Hepatocyte (in vitro differentiated cells): ENCODE measurements at regions not wholly inside any gene's neighbourhood (a gene's known extent, or its start where the extent isn't known, plus 50 kb on each side); places are given as distances from the start of the nearest gene placed in this dataset.

Experiments used
- DNase-seq: peaks from one replicate; pipeline ENCODE4 v3.0.0-alpha.2; 2016; ENCODE audit warnings: low spot score
- H2AFZ ChIP-seq: fragments of 200-600 bp; sonication (generic); 2 replicates; pipeline ENCODE4 v1.6.0; 2016; ENCODE audit warnings: antibody characterized with exemption, mild to moderate bottlenecking
- H3K27ac ChIP-seq: fragments of 200-600 bp; sonication (generic); 2 replicates; pipeline ENCODE4 v1.5.1; 2016; ENCODE audit warnings: mild to moderate bottlenecking
- H3K27me3 ChIP-seq: fragments of 200-600 bp; sonication (generic); 2 replicates; pipeline ENCODE4 v1.6.1; 2016
- H3K36me3 ChIP-seq: fragments of 200-600 bp; sonication (generic); replicated peaks from 2 replicates; pipeline ENCODE4 v1.5.1; 2016; ENCODE audit warnings: low read depth; ENCODE audit not compliant: insufficient read depth
- H3K4me1 ChIP-seq: fragments of 200-600 bp; sonication (generic); 2 replicates; pipeline ENCODE4 v1.5.1; 2016; ENCODE audit warnings: mild to moderate bottlenecking, moderate library complexity; ENCODE audit not compliant: insufficient read depth
- H3K4me2 ChIP-seq: fragments of 200-600 bp; sonication (generic); 2 replicates; pipeline ENCODE4 v1.6.0; 2016
- H3K4me3 ChIP-seq: fragments of 200-600 bp; sonication (generic); 2 replicates; pipeline ENCODE4 v1.5.1; 2016; ENCODE audit warnings: mild to moderate bottlenecking
- H3K79me2 ChIP-seq: fragments of 200-600 bp; sonication (generic); 2 replicates; pipeline ENCODE4 v1.6.0; 2017; ENCODE audit warnings: mild to moderate bottlenecking
- H3K9me2 ChIP-seq: fragments of 200-600 bp; sonication (generic); replicated peaks from 2 replicates; pipeline ENCODE4 v1.6.0; 2017; ENCODE audit warnings: mild to moderate bottlenecking; ENCODE audit not compliant: insufficient read depth
- H3K9me3 ChIP-seq: fragments of 200-600 bp; sonication (generic); 2 replicates; pipeline ENCODE4 v1.5.1; 2016; ENCODE audit warnings: low read depth, mild to moderate bottlenecking
- H4K20me1 ChIP-seq: fragments of 200-600 bp; sonication (generic); 2 replicates; pipeline ENCODE4 v1.6.0; 2016; ENCODE audit warnings: mild to moderate bottlenecking; ENCODE audit not compliant: insufficient read depth, poor library complexity, severe bottlenecking
- EZH2 ChIP-seq: fragments of 200-600 bp; sonication (generic); IDR thresholded peaks from 2 replicates; pipeline ENCODE4 v1.6.1; 2016; ENCODE audit warnings: antibody characterized with exemption, mild to moderate bottlenecking, borderline replicate concordance
- EZH2phosphoT487 ChIP-seq: fragments of 200-600 bp; sonication (generic); IDR thresholded peaks from one replicate; pipeline ENCODE4 v1.6.1; 2018; ENCODE audit warnings: antibody characterized with exemption, mild to moderate bottlenecking, low read depth, moderate library complexity; ENCODE audit not compliant: unreplicated experiment, severe bottlenecking
- WGBS: methylation state at CpG from one replicate; pipeline ENCODE4 v1.1.6; 2016; ENCODE audit warnings: low lambda C conversion rate; ENCODE audit errors: missing lambda C conversion rate; 5-methylcytosine and 5-hydroxymethylcytosine counted together
- TF ChIP-seq, protein P1 (sequence below): fragments of 200-600 bp; sonication (generic); IDR thresholded peaks from 2 replicates; pipeline ENCODE4 v1.5.1; 2016; ENCODE audit warnings: antibody characterized with exemption, mild to moderate bottlenecking; ENCODE audit not compliant: poor library complexity

GRCh38 chr21:17444828-17445227 is 68.0 kb upstream of the CXADR start:
- Histone ChIP-seq H3K27ac (no peak overlapping the region), H3K79me2 (no peaks in the 10 kb centered on the region), H3K4me3 (no peak overlapping the region), H3K9me2 (no peaks in the 10 kb centered on the region), H4K20me1 (no peaks in the 10 kb centered on the region), H2AFZ (no peak overlapping the region), H3K9me3 (no peaks in the 10 kb centered on the region), H3K4me2 (no peak overlapping the region), H3K4me1 (peaks cover 9% of the 10 kb centered on the region), H3K27me3 (no peaks in the 10 kb centered on the region), H3K36me3 (no peaks in the 10 kb centered on the region)
- 96% methylated on average over 5 of the region's 5 CpGs for WGBS
- no peak for TF ChIP-seq EZH2
- TF ChIP-seq, protein P1, sequence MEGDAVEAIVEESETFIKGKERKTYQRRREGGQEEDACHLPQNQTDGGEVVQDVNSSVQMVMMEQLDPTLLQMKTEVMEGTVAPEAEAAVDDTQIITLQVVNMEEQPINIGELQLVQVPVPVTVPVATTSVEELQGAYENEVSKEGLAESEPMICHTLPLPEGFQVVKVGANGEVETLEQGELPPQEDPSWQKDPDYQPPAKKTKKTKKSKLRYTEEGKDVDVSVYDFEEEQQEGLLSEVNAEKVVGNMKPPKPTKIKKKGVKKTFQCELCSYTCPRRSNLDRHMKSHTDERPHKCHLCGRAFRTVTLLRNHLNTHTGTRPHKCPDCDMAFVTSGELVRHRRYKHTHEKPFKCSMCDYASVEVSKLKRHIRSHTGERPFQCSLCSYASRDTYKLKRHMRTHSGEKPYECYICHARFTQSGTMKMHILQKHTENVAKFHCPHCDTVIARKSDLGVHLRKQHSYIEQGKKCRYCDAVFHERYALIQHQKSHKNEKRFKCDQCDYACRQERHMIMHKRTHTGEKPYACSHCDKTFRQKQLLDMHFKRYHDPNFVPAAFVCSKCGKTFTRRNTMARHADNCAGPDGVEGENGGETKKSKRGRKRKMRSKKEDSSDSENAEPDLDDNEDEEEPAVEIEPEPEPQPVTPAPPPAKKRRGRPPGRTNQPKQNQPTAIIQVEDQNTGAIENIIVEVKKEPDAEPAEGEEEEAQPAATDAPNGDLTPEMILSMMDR = no peak
- no peak for TF ChIP-seq EZH2phosphoT487
- no peak for DNase-seq

DNA sequence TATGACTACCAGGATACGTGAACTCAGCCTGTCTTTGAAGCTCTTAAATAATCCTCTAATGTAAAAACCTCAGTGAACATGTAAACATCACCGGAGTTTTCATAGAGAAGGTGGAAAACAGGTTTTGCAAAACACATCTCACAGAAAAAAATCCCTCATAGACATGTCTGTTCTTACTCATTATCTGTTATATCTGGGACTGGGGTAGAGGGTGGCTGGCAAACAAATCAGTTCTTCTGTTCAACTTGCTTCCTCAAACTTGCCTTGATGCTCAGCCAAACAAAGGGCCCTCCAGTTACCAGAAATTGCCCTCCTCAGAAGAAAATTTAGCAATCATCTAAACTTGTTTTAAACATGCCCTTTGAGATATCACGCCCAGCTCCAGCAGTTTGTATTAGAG is 66.1 kb upstream of the CXADR start:
- Histone ChIP-seq H2AFZ (no peak overlapping the region), H3K4me3 (no peak overlapping the region), H3K9me2 (no peaks in the 10 kb centered on the region), H3K27me3 (no peaks in the 10 kb centered on the region), H3K27ac (no peak overlapping the region), H3K79me2 (no peaks in the 10 kb centered on the region), H3K4me1 (no peaks in the 10 kb centered on the region), H3K36me3 (no peaks in the 10 kb centered on the region), H3K9me3 (no peaks in the 10 kb centered on the region), H4K20me1 (no peaks in the 10 kb centered on the region), H3K4me2 (no peak overlapping the region)
- TF ChIP-seq, protein P1 = no peak
- TF ChIP-seq EZH2 (no peak), EZH2phosphoT487 (no peak)
- DNase-seq = no peak
- WGBS = 59% methylated on average over 3 of the region's 3 CpGs

DNA sequence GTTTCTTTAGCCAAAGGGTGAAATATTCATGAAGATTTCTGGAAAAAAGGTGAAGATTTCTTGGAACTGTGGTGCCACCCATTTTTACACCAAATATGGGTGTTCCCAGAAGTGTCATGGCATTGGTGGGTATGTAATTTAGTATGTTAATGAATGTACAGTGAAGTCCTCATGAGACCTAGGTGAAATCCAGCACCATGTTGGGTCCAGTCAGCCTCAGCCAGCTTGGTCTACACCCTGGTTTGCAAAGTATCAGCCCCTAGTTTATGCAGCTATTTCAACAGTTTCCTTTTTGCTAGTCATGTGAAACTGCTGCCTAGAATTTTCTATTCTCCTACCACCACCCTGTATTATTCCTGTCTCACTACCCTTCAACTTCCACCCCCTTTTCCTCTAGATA is 63.1 kb upstream of the CXADR start:
- H3K9me3 ChIP-seq = no peaks in the 10 kb centered on the region
- H3K4me3 ChIP-seq = no peak overlapping the region
- H2AFZ ChIP-seq = no peak overlapping the region
- no peaks in the 10 kb centered on the region for H3K36me3 ChIP-seq
- no peaks in the 10 kb centered on the region for H3K27me3 ChIP-seq
- H3K9me2 ChIP-seq = no peaks in the 10 kb centered on the region
- no peak overlapping the region for H3K27ac ChIP-seq
- no peak for DNase-seq
- no peaks in the 10 kb centered on the region for H3K79me2 ChIP-seq
- no peaks in the 10 kb centered on the region for H4K20me1 ChIP-seq
- no peaks in the 10 kb centered on the region for H3K4me1 ChIP-seq
- H3K4me2 ChIP-seq = no peak overlapping the region
- no peak for TF ChIP-seq EZH2phosphoT487
- TF ChIP-seq, protein P1 = no peak
- no peak for TF ChIP-seq EZH2

DNA sequence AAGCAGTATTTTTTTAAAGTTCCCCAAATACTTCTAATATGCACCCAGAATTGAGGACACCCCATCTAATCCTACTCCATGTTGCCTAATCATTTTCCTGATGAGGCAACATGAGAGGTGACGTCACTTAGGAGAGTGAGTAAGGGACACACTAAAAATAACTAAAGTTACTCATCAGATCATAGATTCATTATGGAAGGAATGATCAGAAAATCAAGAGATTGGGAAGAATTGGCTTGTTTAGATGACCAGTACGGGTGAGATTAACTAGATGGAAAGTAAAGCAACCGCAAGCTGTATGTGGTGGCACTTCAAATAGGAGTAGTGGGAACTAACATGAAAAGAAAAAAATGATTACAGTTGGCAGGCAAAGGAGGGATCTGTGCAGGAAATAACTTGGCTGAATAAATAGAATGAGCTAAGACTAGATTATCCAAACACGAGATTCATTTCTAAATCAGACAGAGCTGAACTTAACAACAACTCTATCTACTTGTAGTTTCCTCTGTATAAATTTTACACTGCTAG is 61.4 kb upstream of the CXADR start:
- 67% methylated on average over 4 of the region's 4 CpGs for WGBS
- H3K79me2 ChIP-seq = no peaks in the 10 kb centered on the region
- no peak for DNase-seq
- no peak overlapping the region for H3K4me2 ChIP-seq
- H3K9me2 ChIP-seq = no peaks in the 10 kb centered on the region
- no peaks in the 10 kb centered on the region for H3K9me3 ChIP-seq
- H2AFZ ChIP-seq = no peak overlapping the region
- peak overlapping the region; percentile 14 for H3K27ac ChIP-seq
- no peaks in the 10 kb centered on the region for H4K20me1 ChIP-seq
- H3K27me3 ChIP-seq = no peaks in the 10 kb centered on the region
- no peak overlapping the region for H3K4me3 ChIP-seq
- TF ChIP-seq, protein P1 = no peak
- TF ChIP-seq EZH2 = no peak
- no peak for TF ChIP-seq EZH2phosphoT487
- H3K36me3 ChIP-seq = no peaks in the 10 kb centered on the region
- H3K4me1 ChIP-seq = no peaks in the 10 kb centered on the region
